GM19328 (cell line): ENCODE measurements at regions not wholly inside any gene's neighbourhood (a gene's known extent, or its start where the extent isn't known, plus 50 kb on each side); places are given as distances from the start of the nearest gene placed in this dataset.

Source experiments
- ATAC-seq: cut with Tn5 transposase; IDR thresholded peaks from one replicate; pipeline ENCODE4 v1.9.1; 2021; ENCODE audit warnings: mild to moderate bottlenecking, moderate library complexity; ENCODE audit not compliant: unreplicated experiment

DNA sequence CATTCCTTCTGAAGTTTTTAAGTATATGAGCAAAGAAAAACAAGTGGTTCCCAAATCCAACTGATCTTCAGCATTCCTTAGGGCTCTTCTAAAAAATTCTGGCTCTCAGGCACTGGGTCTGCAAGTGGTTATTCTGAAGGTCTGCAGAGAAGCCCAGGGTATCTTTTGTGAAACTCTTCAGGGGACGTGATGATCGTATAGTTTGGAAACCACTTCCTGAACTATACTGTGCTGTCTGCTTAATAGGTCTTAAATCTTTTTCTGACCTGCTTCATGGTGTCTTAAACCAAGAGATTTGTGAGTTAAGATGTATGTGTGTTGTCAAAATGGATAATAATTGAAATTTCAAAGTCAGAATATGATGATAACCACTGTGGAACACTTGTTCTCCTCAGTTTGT is 115.5 kb downstream of the LHX9 start:
- no peak for ATAC-seq

- ATAC-seq, result no peak
These were observed 115.9 kb upstream of the NEK7 start for GRCh38 chr1:198040880-198041279.

DNA sequence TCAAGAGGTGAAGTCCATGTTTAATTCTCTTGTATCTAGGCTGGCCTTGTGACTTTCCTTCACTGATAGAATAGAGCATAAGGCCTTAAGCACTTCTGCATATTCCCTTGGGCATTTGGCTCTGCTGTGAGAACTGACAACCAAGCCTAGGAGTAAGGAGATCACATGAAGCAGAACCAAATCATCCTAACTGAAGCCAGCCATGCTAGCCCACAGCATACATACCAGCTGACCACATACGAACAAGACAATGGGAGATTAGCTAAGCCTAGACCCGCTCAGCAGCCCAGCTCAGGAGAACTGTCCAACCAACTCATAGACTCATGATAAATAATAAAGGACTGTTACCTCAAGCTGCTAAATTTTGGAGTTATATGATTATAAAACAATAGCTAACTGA is 114.6 kb upstream of the NEK7 start:
- no peak for ATAC-seq

DNA sequence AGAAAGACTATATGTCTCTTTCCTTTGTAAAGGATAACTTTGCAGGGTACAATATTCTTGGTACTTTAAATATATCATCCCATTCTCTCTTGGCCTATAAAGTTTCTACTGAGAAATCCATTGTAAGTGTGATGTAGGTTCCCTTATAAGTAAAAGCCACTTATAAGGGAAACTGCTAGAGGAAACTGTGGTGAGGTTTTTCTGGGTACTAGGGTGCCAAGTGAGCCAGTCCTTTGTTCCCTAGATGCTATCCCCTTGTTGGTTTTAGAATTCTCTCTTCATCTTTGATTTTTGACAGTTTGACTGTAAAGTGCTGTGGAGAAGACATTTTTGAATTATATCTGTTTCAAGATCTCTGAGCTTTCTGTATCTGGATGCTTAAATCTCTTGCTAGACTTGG is 108.9 kb upstream of the NEK7 start:
- no peak for ATAC-seq

GRCh38 chr1:198054510-198054909 is 102.3 kb upstream of the NEK7 start:
- ATAC-seq, result no peak

DNA sequence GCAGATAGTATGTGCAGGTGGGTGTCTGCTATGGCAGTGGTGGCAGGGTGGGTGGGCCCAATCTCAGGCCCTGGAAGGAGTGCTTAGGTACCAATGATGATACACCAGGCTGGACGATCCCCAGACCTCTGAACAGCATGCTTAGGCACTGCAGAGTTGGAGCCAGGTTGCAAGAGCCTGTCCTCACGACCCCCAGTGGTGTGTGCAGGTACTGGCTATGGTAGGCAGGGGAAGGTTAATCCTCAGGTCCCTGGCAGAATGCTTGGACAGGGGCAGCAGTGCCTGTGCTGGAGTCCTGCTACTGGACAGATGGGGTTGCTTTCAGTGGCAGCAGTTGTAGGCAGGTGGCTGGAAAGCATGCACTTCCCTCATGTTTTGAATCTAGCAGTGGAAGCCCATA is 100.5 kb upstream of the NEK7 start:
- peak; percentile 59 for ATAC-seq

- ATAC-seq, result no peak
These were observed 92.6 kb upstream of the NEK7 start for GRCh38 chr1:198064181-198064580.

- ATAC-seq, result no peak
These were observed 88.5 kb upstream of the NEK7 start for GRCh38 chr1:198068285-198068684.

DNA sequence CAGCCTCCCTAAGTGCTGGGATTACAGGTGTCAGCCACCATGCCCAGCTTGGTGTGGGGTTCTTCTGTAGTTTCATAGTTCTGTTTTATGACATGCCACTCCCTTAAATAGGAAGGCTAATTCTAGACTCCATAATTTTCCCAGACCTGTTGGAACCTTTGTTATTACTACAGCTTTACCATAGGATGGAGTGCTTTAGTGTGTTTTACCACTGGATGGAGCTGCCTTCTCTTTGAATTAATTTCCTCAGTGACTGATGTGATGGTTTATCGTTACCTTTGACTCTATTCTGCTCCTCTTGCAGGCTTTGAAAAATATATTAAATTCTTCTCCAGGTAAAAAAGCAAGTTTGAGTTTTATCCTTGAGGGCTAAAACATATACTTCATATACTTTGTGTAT is 84.6 kb upstream of the NEK7 start:
- no peak for ATAC-seq

DNA sequence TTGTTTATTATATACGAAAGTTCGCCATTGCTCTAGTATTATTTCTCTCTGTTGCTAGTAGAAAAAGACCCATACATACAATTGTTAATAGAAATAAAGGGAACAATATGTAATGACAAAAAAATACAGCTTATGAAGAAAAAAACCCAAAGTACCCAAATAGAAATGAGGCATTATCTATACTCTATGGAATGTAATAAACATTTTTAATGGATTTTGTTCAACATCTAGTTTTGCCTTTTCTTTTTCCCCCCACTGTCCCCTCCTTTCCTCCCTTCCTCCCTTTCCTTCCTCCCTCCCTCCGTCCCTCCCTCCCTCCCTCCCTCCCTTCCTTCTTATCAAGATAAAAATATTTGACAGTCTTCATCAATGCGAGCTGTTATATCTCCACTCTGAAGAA is 81.5 kb upstream of the NEK7 start:
- no peak for ATAC-seq

DNA sequence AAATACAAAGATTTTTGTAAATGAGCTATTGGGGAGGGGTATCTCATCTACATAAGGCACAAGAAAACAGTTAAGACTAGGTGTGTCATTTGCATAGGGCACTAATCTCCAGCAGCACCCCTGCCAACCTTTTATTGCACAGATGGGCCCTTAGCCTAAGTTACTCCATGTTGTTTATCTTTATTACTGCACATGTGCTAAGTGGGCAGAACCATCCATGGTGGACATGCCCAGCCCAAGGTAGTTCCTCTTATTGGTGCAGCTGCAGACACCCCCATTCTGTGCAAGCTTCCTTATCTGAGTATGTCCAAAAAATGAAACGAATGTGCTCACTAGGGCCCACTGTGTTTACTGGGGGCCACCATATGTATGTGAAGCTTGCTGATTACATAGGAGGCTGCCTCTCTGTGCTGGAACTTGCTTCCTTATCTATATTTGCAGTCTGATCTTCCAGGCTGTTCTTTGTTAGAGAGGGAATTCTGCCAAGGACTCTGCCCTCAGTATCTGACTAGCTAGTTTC is 77.3 kb upstream of the NEK7 start:
- ATAC-seq, result no peak

GRCh38 chr1:198082576-198082975 is 74.2 kb upstream of the NEK7 start:
- ATAC-seq, result no peak

- no peak for ATAC-seq
These were observed 73.2 kb upstream of the NEK7 start for GRCh38 chr1:198083549-198083948.

- no peak for ATAC-seq
These were observed 72.4 kb upstream of the NEK7 start for GRCh38 chr1:198084241-198084908.

- no peak for ATAC-seq
These were observed 70.6 kb upstream of the NEK7 start for GRCh38 chr1:198086051-198086745.

- ATAC-seq, result no peak
These were observed 69.0 kb upstream of the NEK7 start for GRCh38 chr1:198087831-198088230.

GRCh38 chr1:198088360-198089071 is 68.3 kb upstream of the NEK7 start:
- no peak for ATAC-seq

GRCh38 chr1:198096390-198096789 is 60.4 kb upstream of the NEK7 start:
- ATAC-seq, result no peak

GRCh38 chr1:198099755-198100154 is 57.0 kb upstream of the NEK7 start:
- ATAC-seq, result no peak

DNA sequence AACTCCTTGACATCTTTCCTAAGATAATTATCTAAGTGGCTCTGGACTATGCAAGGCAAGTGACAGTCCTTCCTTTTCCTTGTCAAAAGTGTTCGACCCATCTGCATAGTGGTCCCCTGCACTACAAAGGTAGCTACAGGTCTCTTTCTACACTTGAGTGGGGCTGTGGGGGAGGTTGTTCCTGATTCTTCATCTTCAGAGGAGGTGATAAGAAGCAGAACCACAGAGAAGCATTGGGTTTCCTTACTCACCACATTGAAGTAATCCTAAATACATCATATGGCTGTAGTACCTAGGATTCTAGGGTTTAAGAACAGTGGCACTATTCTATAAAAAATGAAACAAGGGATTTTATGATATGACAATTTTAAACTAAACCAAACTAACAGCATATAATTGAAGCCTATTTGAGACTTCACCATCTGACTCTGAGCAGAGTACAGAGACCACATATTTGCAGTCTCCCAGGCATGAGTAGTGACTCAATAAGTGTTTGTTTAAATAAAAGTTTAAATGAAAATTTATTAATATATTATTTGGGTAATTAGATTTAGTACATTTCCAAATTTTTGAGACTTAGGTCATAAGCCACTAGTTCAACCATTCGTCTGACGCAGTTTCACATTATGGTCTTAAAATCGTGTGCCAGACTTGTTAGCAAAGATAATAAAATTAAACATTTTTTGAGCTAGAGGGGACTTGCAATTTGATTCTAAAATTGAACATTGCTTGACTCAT is 54.9 kb upstream of the NEK7 start:
- ATAC-seq, result no peak

DNA sequence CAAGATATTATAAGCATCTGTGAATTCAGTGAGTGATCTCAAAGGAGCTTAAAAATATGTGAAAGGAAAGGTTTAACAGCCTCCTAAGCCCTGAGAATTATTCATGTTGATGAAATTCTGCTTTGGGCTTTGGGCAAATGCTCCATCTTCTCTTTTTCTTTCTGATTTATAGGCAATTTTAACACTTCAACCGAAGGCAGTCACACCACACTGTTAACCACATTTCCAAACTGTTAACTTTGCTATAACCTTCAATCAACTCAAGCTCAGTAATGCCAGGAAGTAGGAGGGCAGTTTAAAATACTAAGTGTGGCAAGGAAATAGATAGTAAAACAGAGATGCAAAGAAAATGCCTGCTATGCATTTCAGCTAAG is 54.4 kb upstream of the NEK7 start:
- ATAC-seq, result no peak
